ENCODE measurements at regions not wholly inside any gene's neighbourhood (a gene's known extent, or its start where the extent isn't known, plus 50 kb on each side); places are given as distances from the start of the nearest gene placed in this dataset.

DNA sequence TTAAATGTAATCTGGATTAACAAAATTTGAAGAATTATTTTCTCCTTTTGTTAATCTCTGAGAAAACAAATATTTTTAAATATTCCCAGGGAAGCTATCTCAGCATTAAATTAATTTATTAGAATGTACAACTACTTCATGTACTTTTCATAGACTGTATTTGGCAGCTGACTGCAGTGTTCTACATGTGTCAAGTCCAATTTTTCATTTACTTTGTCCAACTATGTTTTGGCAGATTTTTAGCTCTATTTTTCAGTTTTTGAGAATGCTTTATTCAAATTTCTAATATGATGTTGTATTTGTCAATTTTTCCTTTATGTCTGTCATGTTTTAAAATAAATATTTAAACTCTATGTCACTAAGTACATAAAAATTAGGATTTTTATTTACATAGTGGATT, 925.1 kb downstream of the OTOL1 start:
- TF ChIP-seq, protein P1, sequence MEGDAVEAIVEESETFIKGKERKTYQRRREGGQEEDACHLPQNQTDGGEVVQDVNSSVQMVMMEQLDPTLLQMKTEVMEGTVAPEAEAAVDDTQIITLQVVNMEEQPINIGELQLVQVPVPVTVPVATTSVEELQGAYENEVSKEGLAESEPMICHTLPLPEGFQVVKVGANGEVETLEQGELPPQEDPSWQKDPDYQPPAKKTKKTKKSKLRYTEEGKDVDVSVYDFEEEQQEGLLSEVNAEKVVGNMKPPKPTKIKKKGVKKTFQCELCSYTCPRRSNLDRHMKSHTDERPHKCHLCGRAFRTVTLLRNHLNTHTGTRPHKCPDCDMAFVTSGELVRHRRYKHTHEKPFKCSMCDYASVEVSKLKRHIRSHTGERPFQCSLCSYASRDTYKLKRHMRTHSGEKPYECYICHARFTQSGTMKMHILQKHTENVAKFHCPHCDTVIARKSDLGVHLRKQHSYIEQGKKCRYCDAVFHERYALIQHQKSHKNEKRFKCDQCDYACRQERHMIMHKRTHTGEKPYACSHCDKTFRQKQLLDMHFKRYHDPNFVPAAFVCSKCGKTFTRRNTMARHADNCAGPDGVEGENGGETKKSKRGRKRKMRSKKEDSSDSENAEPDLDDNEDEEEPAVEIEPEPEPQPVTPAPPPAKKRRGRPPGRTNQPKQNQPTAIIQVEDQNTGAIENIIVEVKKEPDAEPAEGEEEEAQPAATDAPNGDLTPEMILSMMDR (IDR thresholded peaks at IDR 0.05), result no peak
- TF ChIP-seq EP300 (IDR thresholded peaks at IDR 0.05) (no peak), POLR2AphosphoS5 (IDR thresholded peaks at IDR 0.05) (no peak), POLR2A (IDR thresholded peaks at IDR 0.05) (no peak)

Measured in gastroesophageal sphincter (tissue), 3 donors.